ENCODE measurements at regions not wholly inside any gene's neighbourhood (a gene's known extent, or its start where the extent isn't known, plus 50 kb on each side); places are given as distances from the start of the nearest gene placed in this dataset.

DNA sequence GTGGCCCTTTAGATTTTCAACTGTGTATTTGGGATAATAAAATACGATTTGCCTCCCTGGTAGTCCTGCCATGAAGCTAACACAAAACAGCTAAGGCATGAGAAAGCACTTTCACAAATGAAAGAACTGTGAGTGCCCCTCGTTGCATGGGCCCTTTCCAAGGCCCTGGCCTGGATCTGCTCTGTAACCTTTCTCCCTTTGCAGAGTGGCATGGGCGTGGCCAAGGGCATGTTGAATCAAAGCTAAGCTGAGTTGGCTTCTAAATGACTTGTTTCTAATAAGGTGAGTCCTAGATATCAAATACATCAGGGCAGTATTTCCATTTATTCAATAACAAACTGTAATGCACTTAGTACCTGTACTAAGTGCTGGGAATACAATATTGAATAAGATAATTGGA is 78.7 kb upstream of the PTPN3 start:
- TF ChIP-seq, protein P1, sequence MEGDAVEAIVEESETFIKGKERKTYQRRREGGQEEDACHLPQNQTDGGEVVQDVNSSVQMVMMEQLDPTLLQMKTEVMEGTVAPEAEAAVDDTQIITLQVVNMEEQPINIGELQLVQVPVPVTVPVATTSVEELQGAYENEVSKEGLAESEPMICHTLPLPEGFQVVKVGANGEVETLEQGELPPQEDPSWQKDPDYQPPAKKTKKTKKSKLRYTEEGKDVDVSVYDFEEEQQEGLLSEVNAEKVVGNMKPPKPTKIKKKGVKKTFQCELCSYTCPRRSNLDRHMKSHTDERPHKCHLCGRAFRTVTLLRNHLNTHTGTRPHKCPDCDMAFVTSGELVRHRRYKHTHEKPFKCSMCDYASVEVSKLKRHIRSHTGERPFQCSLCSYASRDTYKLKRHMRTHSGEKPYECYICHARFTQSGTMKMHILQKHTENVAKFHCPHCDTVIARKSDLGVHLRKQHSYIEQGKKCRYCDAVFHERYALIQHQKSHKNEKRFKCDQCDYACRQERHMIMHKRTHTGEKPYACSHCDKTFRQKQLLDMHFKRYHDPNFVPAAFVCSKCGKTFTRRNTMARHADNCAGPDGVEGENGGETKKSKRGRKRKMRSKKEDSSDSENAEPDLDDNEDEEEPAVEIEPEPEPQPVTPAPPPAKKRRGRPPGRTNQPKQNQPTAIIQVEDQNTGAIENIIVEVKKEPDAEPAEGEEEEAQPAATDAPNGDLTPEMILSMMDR (IDR thresholded peaks at IDR 0.05), result no peak
- TF ChIP-seq POLR2A (IDR thresholded peaks at IDR 0.05), result no peak
- TF ChIP-seq EP300 (IDR thresholded peaks at IDR 0.05), result no peak
